Mucosa of stomach (tissue), 1 donor: ENCODE measurements at regions not wholly inside any gene's neighbourhood (a gene's known extent, or its start where the extent isn't known, plus 50 kb on each side); places are given as distances from the start of the nearest gene placed in this dataset.

Source experiments
- H3K27me3 ChIP-seq: one replicate; pipeline ENCODE4 v1.7.0; 2013; ENCODE audit warnings: mild to moderate bottlenecking, low read length; ENCODE audit not compliant: control insufficient read depth, insufficient read depth
- H3K36me3 ChIP-seq: one replicate; pipeline ENCODE4 v1.7.0; 2013; ENCODE audit warnings: low read length; ENCODE audit not compliant: control insufficient read depth, insufficient read depth
- H3K4me1 ChIP-seq: one replicate; pipeline ENCODE4 v1.7.0; 2013; ENCODE audit warnings: mild to moderate bottlenecking, low read length; ENCODE audit not compliant: control insufficient read depth, insufficient read depth
- H3K4me3 ChIP-seq: one replicate; pipeline ENCODE4 v1.7.0; 2013; ENCODE audit warnings: low read length
- H3K9ac ChIP-seq: one replicate; pipeline ENCODE4 v1.7.0; 2013; ENCODE audit warnings: mild to moderate bottlenecking, low read length, moderate library complexity
- H3K9me3 ChIP-seq: one replicate; pipeline ENCODE4 v1.7.0; 2013; ENCODE audit warnings: mild to moderate bottlenecking, low read length, moderate library complexity; ENCODE audit not compliant: control insufficient read depth
- donor health status: Pancreatic carcinoma.

- no peaks in the 10 kb centered on the region for H3K27me3 ChIP-seq
- H3K4me1 ChIP-seq, result no peaks in the 10 kb centered on the region
- H3K9me3 ChIP-seq, result no peaks in the 10 kb centered on the region
- no peaks in the 10 kb centered on the region for H3K36me3 ChIP-seq
- no peak overlapping the region for H3K4me3 ChIP-seq
- no peak overlapping the region for H3K9ac ChIP-seq
Measured at GRCh38 chr6:121600389-121601168, 165.1 kb downstream of the GJA1 start.

GRCh38 chr6:121603486-121603885 lies 168.0 kb downstream of the GJA1 start:
- Histone ChIP-seq H3K4me3 (no peak overlapping the region), H3K9me3 (no peaks in the 10 kb centered on the region), H3K27me3 (no peaks in the 10 kb centered on the region), H3K9ac (no peak overlapping the region), H3K4me1 (no peaks in the 10 kb centered on the region), H3K36me3 (no peaks in the 10 kb centered on the region)

- H3K4me3 ChIP-seq, result no peak overlapping the region
- no peak overlapping the region for H3K9ac ChIP-seq
- H3K36me3 ChIP-seq, result no peaks in the 10 kb centered on the region
- H3K4me1 ChIP-seq, result no peaks in the 10 kb centered on the region
- H3K9me3 ChIP-seq, result no peaks in the 10 kb centered on the region
- no peaks in the 10 kb centered on the region for H3K27me3 ChIP-seq
Measured at GRCh38 chr6:121607721-121608120, 172.3 kb downstream of the GJA1 start.

- Histone ChIP-seq H3K4me1 (no peaks in the 10 kb centered on the region), H3K27me3 (no peaks in the 10 kb centered on the region), H3K9me3 (no peaks in the 10 kb centered on the region), H3K4me3 (no peak overlapping the region), H3K9ac (no peak overlapping the region), H3K36me3 (no peaks in the 10 kb centered on the region)
Measured at GRCh38 chr6:121608270-121608669, 172.8 kb downstream of the GJA1 start.

GRCh38 chr6:121609281-121609680 lies 173.8 kb downstream of the GJA1 start:
- no peaks in the 10 kb centered on the region for H3K4me1 ChIP-seq
- no peak overlapping the region for H3K9ac ChIP-seq

GRCh38 chr6:121612927-121613326 lies 177.5 kb downstream of the GJA1 start:
- no peaks in the 10 kb centered on the region for H3K4me1 ChIP-seq
- no peaks in the 10 kb centered on the region for H3K9me3 ChIP-seq
- no peak overlapping the region for H3K9ac ChIP-seq
- H3K36me3 ChIP-seq, result no peaks in the 10 kb centered on the region
- no peak overlapping the region for H3K4me3 ChIP-seq
- no peaks in the 10 kb centered on the region for H3K27me3 ChIP-seq

More at GRCh38 chr6:121609281-121609680, 173.8 kb downstream of the GJA1 start:
- no peak overlapping the region for H3K4me3 ChIP-seq
- no peaks in the 10 kb centered on the region for H3K27me3 ChIP-seq
- H3K9me3 ChIP-seq, result no peaks in the 10 kb centered on the region
- no peaks in the 10 kb centered on the region for H3K36me3 ChIP-seq

GRCh38 chr6:121614115-121614514 lies 178.7 kb downstream of the GJA1 start:
- no peak overlapping the region for H3K4me3 ChIP-seq
- no peak overlapping the region for H3K9ac ChIP-seq
- H3K27me3 ChIP-seq, result no peaks in the 10 kb centered on the region
- H3K4me1 ChIP-seq, result no peaks in the 10 kb centered on the region
- H3K36me3 ChIP-seq, result no peaks in the 10 kb centered on the region
- no peaks in the 10 kb centered on the region for H3K9me3 ChIP-seq

- no peaks in the 10 kb centered on the region for H3K4me1 ChIP-seq
- no peaks in the 10 kb centered on the region for H3K36me3 ChIP-seq
- H3K9me3 ChIP-seq, result no peaks in the 10 kb centered on the region
- no peaks in the 10 kb centered on the region for H3K27me3 ChIP-seq
- H3K9ac ChIP-seq, result no peak overlapping the region
- no peak overlapping the region for H3K4me3 ChIP-seq
Measured at GRCh38 chr6:121615493-121615892, 180.0 kb downstream of the GJA1 start.

- Histone ChIP-seq H3K9me3 (no peaks in the 10 kb centered on the region), H3K27me3 (no peaks in the 10 kb centered on the region), H3K9ac (no peak overlapping the region), H3K4me1 (no peaks in the 10 kb centered on the region), H3K36me3 (no peaks in the 10 kb centered on the region), H3K4me3 (no peak overlapping the region)
Measured at GRCh38 chr6:121616406-121616805, 181.0 kb downstream of the GJA1 start.

GRCh38 chr6:121617388-121617787 lies 181.9 kb downstream of the GJA1 start:
- H3K9me3 ChIP-seq, result no peaks in the 10 kb centered on the region
- H3K4me3 ChIP-seq, result no peak overlapping the region
- no peaks in the 10 kb centered on the region for H3K4me1 ChIP-seq
- H3K9ac ChIP-seq, result no peak overlapping the region
- H3K27me3 ChIP-seq, result no peaks in the 10 kb centered on the region
- no peaks in the 10 kb centered on the region for H3K36me3 ChIP-seq

GRCh38 chr6:121619013-121619412 lies 183.6 kb downstream of the GJA1 start:
- H3K9me3 ChIP-seq, result no peaks in the 10 kb centered on the region
- H3K9ac ChIP-seq, result no peak overlapping the region
- no peaks in the 10 kb centered on the region for H3K36me3 ChIP-seq
- no peak overlapping the region for H3K4me3 ChIP-seq
- no peaks in the 10 kb centered on the region for H3K27me3 ChIP-seq
- no peaks in the 10 kb centered on the region for H3K4me1 ChIP-seq

GRCh38 chr6:121619987-121620740 lies 184.7 kb downstream of the GJA1 start:
- H3K36me3 ChIP-seq, result no peaks in the 10 kb centered on the region
- H3K9me3 ChIP-seq, result no peaks in the 10 kb centered on the region
- no peak overlapping the region for H3K4me3 ChIP-seq
- H3K4me1 ChIP-seq, result no peaks in the 10 kb centered on the region
- H3K27me3 ChIP-seq, result no peaks in the 10 kb centered on the region
- H3K9ac ChIP-seq, result no peak overlapping the region
